GM19328 (cell line): ENCODE measurements at regions not wholly inside any gene's neighbourhood (a gene's known extent, or its start where the extent isn't known, plus 50 kb on each side); places are given as distances from the start of the nearest gene placed in this dataset.

ENCODE experiments used
- ATAC-seq: cut with Tn5 transposase; IDR thresholded peaks from one replicate; pipeline ENCODE4 v1.9.1; 2021; ENCODE audit warnings: mild to moderate bottlenecking, moderate library complexity; ENCODE audit not compliant: unreplicated experiment

DNA sequence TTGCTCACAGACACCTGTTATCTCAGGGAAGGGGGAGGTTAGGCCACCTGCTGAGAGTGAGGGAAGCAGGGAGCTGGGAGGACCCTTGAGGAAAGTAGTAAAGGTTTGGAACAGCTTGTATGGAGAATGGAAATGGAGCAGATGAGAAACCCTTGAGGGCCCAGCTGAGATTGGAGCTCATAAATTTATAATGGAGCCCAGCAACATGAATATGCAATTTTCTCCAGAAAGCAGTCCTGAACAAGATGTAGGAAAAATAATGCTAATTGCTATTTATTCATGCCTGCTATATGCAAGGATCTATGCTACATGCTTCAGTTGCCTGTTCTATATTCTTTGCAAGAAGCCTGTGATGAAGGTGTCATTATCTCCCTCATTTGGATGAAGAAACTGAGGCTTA is 67.5 kb upstream of the LEF1 start:
- no peak for ATAC-seq

DNA sequence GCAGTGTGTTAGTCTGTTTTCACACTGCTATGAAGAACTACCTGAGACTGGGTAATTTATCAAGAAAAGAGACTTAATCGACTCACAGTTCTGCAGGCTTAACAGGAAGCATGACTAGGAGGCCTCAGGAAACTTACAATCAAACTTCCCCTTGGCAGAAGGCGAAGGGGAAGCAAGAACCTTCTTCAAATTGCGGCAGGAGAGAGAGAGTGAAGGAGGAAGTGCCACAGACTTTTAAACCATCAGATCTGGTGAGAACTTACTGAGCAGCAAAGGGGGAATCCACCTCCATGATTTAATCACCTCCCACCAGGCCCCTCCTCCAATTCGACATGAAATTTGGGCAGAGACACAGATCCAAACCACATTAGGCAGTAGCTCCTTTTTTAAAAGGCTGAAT is 59.2 kb upstream of the LEF1 start:
- ATAC-seq = no peak

DNA sequence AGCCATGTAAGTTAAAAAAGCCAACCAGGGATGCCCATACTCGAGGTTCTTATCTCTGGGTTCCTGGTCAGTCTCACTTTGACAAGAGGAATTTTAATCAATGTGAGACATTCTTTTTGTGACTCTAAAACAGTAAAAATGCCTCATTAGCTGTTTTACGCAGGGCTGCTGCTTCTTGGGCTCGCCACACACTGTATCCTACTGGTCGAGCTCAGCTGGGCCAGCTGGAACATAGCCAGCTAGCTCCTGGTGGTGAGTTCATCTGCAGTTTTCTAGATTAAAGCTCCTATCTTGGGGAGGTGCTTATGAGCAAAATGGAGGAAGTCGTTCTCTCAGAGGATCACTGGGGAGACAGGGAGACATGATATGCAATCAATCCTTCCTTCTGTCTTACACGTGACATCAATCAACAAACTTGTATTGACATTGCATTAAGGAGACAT is 55.9 kb upstream of the LEF1 start:
- no peak for ATAC-seq

DNA sequence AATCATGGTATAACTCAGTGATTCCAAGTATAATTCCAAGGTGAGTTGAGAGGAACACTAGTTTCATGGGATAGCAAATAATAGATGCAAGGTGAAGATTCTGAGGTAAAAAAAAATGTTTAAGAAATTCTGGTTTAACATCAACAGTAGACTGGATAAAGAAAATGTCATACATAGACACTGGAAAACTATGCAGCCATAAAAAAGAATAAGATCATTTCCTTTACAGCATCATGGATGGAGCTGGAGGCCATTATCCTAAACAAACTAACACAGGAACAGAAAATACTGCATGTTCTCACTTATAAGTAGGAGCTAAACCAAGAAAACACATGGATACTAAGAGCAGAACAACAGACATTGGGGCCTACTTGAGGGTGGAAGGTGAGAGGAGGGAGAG is 54.6 kb upstream of the LEF1 start:
- no peak for ATAC-seq

DNA sequence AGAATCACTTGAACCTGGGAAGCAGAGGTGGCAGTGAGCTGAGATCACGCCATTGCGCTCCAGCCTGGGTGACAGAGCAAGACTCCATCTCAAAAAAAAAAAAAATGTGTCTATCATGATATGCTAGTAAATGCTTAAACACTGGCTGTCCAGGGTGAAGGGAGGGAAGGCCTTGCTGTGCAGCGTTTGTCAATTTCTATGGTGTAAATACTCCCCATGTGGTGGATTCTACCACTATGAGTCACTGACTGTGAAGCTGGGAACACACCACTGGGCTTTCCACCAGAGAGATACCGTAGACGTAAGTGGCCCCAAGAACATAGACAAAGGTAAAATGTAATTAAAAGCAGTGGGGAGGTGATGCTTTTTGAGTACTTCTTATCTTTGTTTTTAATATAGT is 51.3 kb upstream of the LEF1 start:
- no peak for ATAC-seq
